Breast epithelium (tissue), 4 donors: ENCODE measurements at regions not wholly inside any gene's neighbourhood (a gene's known extent, or its start where the extent isn't known, plus 50 kb on each side); places are given as distances from the start of the nearest gene placed in this dataset.

Experiments used
- DNase-seq, 2 donors: peaks; one replicate each; pipeline ENCODE4 v3.0.0-alpha.2; 2019; ENCODE audit warnings: low spot score in 2 of 2
- H3K27ac ChIP-seq, 2 donors: fragments of 200-600 bp; sonication (generic) in 1 of 2; one replicate each; pipeline ENCODE4 v1.5.1; 2016 to 2019; ENCODE audit warnings: mild to moderate bottlenecking in 1 of 2
- H3K27me3 ChIP-seq, 2 donors: fragments of 200-600 bp; sonication (generic) in 1 of 2; one replicate each; pipeline versions ENCODE4 v1.5.1 to v1.6.0; 2017 to 2019; ENCODE audit warnings: control low read depth in 1 of 2, mild to moderate bottlenecking in 1 of 2
- H3K36me3 ChIP-seq: fragments of 200-600 bp; one replicate; pipeline ENCODE4 v1.5.1; 2019
- H3K4me1 ChIP-seq, 2 donors: fragments of 200-600 bp; sonication (generic); one replicate each; pipeline ENCODE4 v1.5.1; 2016 to 2019; ENCODE audit warnings: control low read depth in 1 of 2
- H3K4me3 ChIP-seq, 3 donors: fragments of 200-600 bp; sonication (generic); 1 replicate in 2 of 3; 2 replicates in 1 of 3; pipeline ENCODE4 v1.5.1; 2016 to 2019; ENCODE audit warnings: mild to moderate bottlenecking in 3 of 3, moderate library complexity in 2 of 3
- H3K9me3 ChIP-seq, 2 donors: fragments of 200-600 bp; sonication (generic) in 1 of 2; one replicate each; pipeline ENCODE4 v1.5.1; 2016 to 2019; ENCODE audit warnings: control low read depth in 1 of 2
- POLR2A ChIP-seq: fragments of 450-650 bp; IDR thresholded peaks from one replicate; pipeline ENCODE4 v1.6.1; 2016; ENCODE audit warnings: antibody characterized with exemption, mild to moderate bottlenecking, moderate library complexity
- POLR2AphosphoS5 ChIP-seq, 3 donors: sonication (generic); formaldehyde crosslinking; IDR thresholded peaks; one replicate each; pipeline ENCODE4 v1.6.1; 2017; ENCODE audit warnings: antibody characterized with exemption in 3 of 3
- intact Hi-C: fragments of 100-400 bp; cut with DNase I; formaldehyde crosslinking; loops from one replicate; pipeline ENCODE4 v1.15.1; 2023; ENCODE audit warnings: low total_unique reads
- TF ChIP-seq, protein P1 (sequence below), 3 donors: fragments of 450-650 bp; IDR thresholded peaks; one replicate each; pipeline ENCODE4 v1.5.1; 2016 to 2017; ENCODE audit warnings: antibody characterized with exemption in 3 of 3, mild to moderate bottlenecking in 3 of 3, moderate library complexity in 3 of 3

DNA sequence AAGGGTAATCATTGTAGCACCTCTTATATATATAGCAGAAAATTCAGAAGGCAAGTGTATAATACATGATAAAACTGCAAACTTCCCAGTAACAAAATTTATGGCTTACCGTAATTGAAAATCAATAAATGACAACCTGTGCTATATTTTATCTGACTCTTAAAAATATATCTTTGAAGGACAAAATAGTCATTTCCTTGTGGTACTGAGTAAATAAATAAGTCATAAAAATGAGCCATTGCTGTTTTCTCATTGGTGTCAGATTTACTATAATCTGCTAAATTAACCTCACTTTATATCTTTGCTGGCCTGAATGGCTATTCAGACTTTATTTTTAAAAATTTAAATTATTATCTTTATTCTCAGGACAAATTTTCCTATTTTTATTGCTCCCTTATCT is 1319.1 kb upstream of the SPRY2 start:
- Histone ChIP-seq H3K36me3 (no peaks in the 10 kb centered on the region), H3K27me3 (no peaks in the 10 kb centered on the region), H3K9me3 (no peaks in the 10 kb centered on the region), H3K4me3 (no peak overlapping the region), H3K27ac (no peak overlapping the region), H3K4me1 (no peaks in the 10 kb centered on the region)
- DNase-seq, result no peak
- TF ChIP-seq, protein P1, sequence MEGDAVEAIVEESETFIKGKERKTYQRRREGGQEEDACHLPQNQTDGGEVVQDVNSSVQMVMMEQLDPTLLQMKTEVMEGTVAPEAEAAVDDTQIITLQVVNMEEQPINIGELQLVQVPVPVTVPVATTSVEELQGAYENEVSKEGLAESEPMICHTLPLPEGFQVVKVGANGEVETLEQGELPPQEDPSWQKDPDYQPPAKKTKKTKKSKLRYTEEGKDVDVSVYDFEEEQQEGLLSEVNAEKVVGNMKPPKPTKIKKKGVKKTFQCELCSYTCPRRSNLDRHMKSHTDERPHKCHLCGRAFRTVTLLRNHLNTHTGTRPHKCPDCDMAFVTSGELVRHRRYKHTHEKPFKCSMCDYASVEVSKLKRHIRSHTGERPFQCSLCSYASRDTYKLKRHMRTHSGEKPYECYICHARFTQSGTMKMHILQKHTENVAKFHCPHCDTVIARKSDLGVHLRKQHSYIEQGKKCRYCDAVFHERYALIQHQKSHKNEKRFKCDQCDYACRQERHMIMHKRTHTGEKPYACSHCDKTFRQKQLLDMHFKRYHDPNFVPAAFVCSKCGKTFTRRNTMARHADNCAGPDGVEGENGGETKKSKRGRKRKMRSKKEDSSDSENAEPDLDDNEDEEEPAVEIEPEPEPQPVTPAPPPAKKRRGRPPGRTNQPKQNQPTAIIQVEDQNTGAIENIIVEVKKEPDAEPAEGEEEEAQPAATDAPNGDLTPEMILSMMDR (IDR thresholded peaks at IDR 0.05), result no peak
- TF ChIP-seq POLR2AphosphoS5 (IDR thresholded peaks at IDR 0.05) (no peak), POLR2A (no peak)
- intact Hi-C loops, result no loop called here

DNA sequence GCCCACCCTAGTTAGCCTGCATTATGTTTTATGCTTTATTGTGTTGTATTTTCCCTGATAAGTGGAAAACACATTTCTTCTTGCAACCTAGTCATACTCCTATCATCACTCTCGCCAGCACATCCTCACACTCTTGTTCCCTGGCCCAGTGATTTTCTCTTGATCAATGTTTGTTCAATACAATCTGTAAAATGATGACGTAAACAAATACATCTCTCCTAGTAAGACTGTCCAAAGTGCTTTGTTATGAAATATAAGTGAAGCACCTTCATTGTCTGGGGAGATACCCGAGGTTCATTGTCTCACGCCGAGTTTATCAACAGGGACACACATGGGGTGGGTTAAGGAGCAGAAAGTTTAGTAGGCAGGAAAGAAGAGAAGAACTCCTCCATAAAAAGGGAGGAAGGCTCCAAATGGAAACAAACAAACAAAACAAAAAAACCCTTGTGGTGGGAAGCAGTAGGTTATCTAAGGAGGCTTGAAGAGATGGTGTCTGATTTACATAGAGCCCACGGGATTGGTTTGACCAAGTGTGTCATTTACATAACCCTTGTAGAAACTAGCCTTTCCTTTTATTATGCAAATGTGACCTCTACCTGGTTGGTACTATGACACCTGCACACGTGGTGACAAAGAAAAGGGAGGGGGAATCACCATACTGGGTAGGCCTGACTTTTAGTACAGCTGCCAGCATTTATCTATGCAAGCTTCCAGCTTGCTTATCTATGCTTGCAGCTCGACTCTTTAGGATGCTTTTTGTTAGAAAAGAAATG is 1317.9 kb upstream of the SPRY2 start:
- intact Hi-C loops, result no loop called here
- DNase-seq, result no peak
- H3K9me3 ChIP-seq, result no peaks in the 10 kb centered on the region
- TF ChIP-seq, protein P1 (IDR thresholded peaks at IDR 0.05), result no peak
- TF ChIP-seq POLR2AphosphoS5 (IDR thresholded peaks at IDR 0.05) (no peak), POLR2A (no peak)
- no peaks in the 10 kb centered on the region for H3K36me3 ChIP-seq
- no peak overlapping the region for H3K27ac ChIP-seq
- no peaks in the 10 kb centered on the region for H3K27me3 ChIP-seq
- no peak overlapping the region for H3K4me3 ChIP-seq
- H3K4me1 ChIP-seq, result no peaks in the 10 kb centered on the region

DNA sequence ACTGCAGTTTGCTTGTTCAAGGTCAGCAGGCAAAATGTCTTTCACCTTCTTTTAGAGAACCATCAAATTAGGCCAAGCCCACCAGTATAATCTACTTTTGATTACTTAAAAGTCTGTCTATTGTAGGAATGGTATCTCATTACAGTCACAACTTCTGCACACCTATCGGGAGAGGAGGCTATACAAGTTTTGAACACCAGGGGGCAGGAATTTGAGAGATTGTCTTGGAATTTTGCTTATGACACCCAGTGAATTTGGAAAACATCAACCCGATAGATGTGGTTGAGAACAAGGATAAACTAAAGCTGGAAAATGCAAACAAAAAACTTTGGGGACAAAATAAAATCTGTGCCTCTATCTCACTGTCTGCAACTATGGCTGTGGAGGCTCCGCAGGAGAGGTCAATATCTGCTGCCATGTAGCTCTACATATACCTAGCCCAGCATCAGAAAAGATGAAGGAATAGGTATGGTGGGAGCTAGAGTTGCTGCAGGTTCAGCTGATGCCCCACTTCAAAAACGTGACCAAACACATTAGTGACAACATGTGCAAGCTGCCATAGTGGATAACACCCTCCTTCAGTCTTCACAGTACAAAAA is 1299.2 kb upstream of the SPRY2 start:
- no peaks in the 10 kb centered on the region for H3K36me3 ChIP-seq
- H3K4me1 ChIP-seq, result no peaks in the 10 kb centered on the region
- intact Hi-C loops, result no loop called here
- no peak for TF ChIP-seq POLR2A
- TF ChIP-seq POLR2AphosphoS5 (IDR thresholded peaks at IDR 0.05), result no peak
- TF ChIP-seq, protein P1 (IDR thresholded peaks at IDR 0.05), result no peak
- H3K27me3 ChIP-seq, result no peaks in the 10 kb centered on the region
- H3K9me3 ChIP-seq, result no peaks in the 10 kb centered on the region
- no peak overlapping the region for H3K4me3 ChIP-seq
- DNase-seq, result no peak
- no peak overlapping the region for H3K27ac ChIP-seq

DNA sequence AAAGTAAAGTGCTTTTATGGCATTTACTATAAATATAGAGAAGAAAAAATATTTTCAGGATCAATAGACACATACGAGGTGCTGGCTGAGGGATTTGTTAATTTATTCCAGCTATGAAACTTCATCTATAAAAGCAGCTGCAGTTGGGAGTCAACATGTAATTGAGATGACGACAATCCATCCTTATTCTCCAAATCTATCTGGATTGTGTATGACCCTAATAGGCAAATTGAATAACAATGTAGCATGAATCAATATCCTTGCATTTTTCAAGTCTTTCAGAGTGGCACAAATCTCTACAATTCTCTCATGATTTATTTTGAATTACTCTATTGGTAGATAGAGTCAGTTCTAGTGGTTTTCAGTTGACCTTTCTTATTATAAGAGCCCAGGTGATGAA is 1296.5 kb upstream of the SPRY2 start:
- Histone ChIP-seq H3K9me3 (no peaks in the 10 kb centered on the region), H3K4me1 (no peaks in the 10 kb centered on the region), H3K36me3 (no peaks in the 10 kb centered on the region), H3K27ac (no peak overlapping the region), H3K27me3 (no peaks in the 10 kb centered on the region), H3K4me3 (no peak overlapping the region)
- no peak for DNase-seq
- intact Hi-C loops, result no loop called here
- TF ChIP-seq POLR2AphosphoS5 (IDR thresholded peaks at IDR 0.05) (no peak), POLR2A (no peak)

DNA sequence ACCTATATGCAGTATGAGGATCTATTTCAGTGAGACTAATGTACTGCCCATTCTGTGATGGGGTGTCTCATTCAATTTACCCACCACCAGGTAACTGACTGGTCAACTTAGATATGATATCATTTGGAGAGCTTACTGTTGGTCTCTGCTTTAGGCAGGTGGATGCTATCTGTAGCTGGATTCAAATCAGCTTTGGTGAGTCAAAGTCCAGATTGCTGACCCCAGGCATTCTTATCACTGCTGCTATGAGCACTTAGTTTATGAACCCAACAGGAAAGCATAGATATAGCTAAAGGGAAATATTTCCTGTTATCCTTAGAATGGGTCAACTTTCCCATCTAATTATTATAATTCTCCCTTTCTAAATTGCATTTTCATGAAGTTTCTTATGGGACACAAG is 1295.2 kb upstream of the SPRY2 start:
- TF ChIP-seq POLR2A, result no peak
- TF ChIP-seq POLR2AphosphoS5 (IDR thresholded peaks at IDR 0.05), result no peak
- TF ChIP-seq, protein P1 (IDR thresholded peaks at IDR 0.05), result no peak
- Histone ChIP-seq H3K4me3 (no peak overlapping the region), H3K36me3 (no peaks in the 10 kb centered on the region), H3K27ac (no peak overlapping the region), H3K9me3 (no peaks in the 10 kb centered on the region), H3K4me1 (no peaks in the 10 kb centered on the region), H3K27me3 (no peaks in the 10 kb centered on the region)
- intact Hi-C loops, result no loop called here
- DNase-seq, result no peak
